HUES6 (cell line): ENCODE measurements at regions not wholly inside any gene's neighbourhood (a gene's known extent, or its start where the extent isn't known, plus 50 kb on each side); places are given as distances from the start of the nearest gene placed in this dataset.
"Not testable (repeated sequence)": the region's sequence is repeated elsewhere in the genome, so short reads cannot be mapped to it uniquely, and the experiment has no call there.

Source experiments
- H3K27ac ChIP-seq: 2 replicates; pipeline ENCODE4 v1.7.0; 2013; ENCODE audit warnings: low read depth, mild to moderate bottlenecking, low read length, inconsistent platforms
- H3K27me3 ChIP-seq: 2 replicates; pipeline ENCODE4 v1.6.1; 2013; ENCODE audit warnings: low read length; ENCODE audit not compliant: control insufficient read depth, insufficient read depth
- H3K36me3 ChIP-seq: 2 replicates; pipeline ENCODE4 v1.6.1; 2013; ENCODE audit warnings: low read length; ENCODE audit not compliant: control insufficient read depth, insufficient read depth
- H3K4me1 ChIP-seq: 2 replicates; pipeline ENCODE4 v1.6.1; 2013; ENCODE audit warnings: low read length; ENCODE audit not compliant: control insufficient read depth, insufficient read depth
- H3K4me3 ChIP-seq: 2 replicates; pipeline ENCODE4 v1.5.1; 2013; ENCODE audit warnings: low read depth, low read length
- H3K9ac ChIP-seq: one replicate; pipeline ENCODE4 v1.6.1; 2013; ENCODE audit warnings: mild to moderate bottlenecking, low read length
- H3K9me3 ChIP-seq: 2 replicates; pipeline ENCODE4 v1.6.1; 2013; ENCODE audit warnings: low read depth, low read length; ENCODE audit not compliant: control insufficient read depth, insufficient read depth

GRCh38 chr10:9547936-9548904 is 1469.5 kb upstream of the CELF2 start:
- Histone ChIP-seq H3K9ac (no peak overlapping the region), H3K9me3 (peaks cover 7% of the 10 kb centered on the region)

GRCh38 chr10:9550810-9551209 is 1466.9 kb upstream of the CELF2 start:
- H3K9me3 ChIP-seq: peaks cover 5% of the 10 kb centered on the region

More at GRCh38 chr10:9547936-9548904, 1469.5 kb upstream of the CELF2 start:
- Histone ChIP-seq H3K27ac (no peak overlapping the region), H3K4me1 (peaks cover 21% of the 10 kb centered on the region), H3K4me3 (no peak overlapping the region), H3K36me3 (no peaks in the 10 kb centered on the region), H3K27me3 (no peaks in the 10 kb centered on the region)

GRCh38 chr10:9554321-9554720 is 1463.4 kb upstream of the CELF2 start:
- no peak overlapping the region for H3K4me3 ChIP-seq
- no peak overlapping the region for H3K27ac ChIP-seq
- H3K4me1 ChIP-seq: no peaks in the 10 kb centered on the region
- peaks cover 5% of the 10 kb centered on the region for H3K9me3 ChIP-seq
- H3K36me3 ChIP-seq: no peaks in the 10 kb centered on the region
- no peaks in the 10 kb centered on the region for H3K27me3 ChIP-seq
- no peak overlapping the region for H3K9ac ChIP-seq

More at GRCh38 chr10:9550810-9551209, 1466.9 kb upstream of the CELF2 start:
- Histone ChIP-seq H3K36me3 (no peaks in the 10 kb centered on the region), H3K27ac (no peak overlapping the region), H3K4me3 (no peak overlapping the region), H3K9ac (no peak overlapping the region), H3K27me3 (no peaks in the 10 kb centered on the region), H3K4me1 (peaks cover 6% of the 10 kb centered on the region; the same call in 1 of the 2 replicates)

GRCh38 chr10:9560976-9561375 is 1456.7 kb upstream of the CELF2 start:
- Histone ChIP-seq H3K4me1 (peaks cover 9% of the 10 kb centered on the region), H3K27ac (no peak overlapping the region), H3K9ac (no peak overlapping the region), H3K36me3 (no peaks in the 10 kb centered on the region), H3K9me3 (no peaks in the 10 kb centered on the region), H3K4me3 (no peak overlapping the region), H3K27me3 (no peaks in the 10 kb centered on the region)

GRCh38 chr10:9561821-9562505 is 1455.7 kb upstream of the CELF2 start:
- Histone ChIP-seq H3K9ac (no peak overlapping the region), H3K9me3 (no peaks in the 10 kb centered on the region), H3K4me1 (peaks cover 9% of the 10 kb centered on the region), H3K27me3 (no peaks in the 10 kb centered on the region), H3K27ac (no peak overlapping the region), H3K36me3 (no peaks in the 10 kb centered on the region), H3K4me3 (no peak overlapping the region)

GRCh38 chr10:9577746-9578145 is 1439.9 kb upstream of the CELF2 start:
- no peaks in the 10 kb centered on the region for H3K27me3 ChIP-seq

GRCh38 chr10:9579110-9579705 is 1438.5 kb upstream of the CELF2 start:
- Histone ChIP-seq H3K27me3 (no peaks in the 10 kb centered on the region), H3K27ac (no peak overlapping the region), H3K9me3 (no peaks in the 10 kb centered on the region), H3K36me3 (no peaks in the 10 kb centered on the region), H3K4me3 (no peak overlapping the region), H3K4me1 (no peaks in the 10 kb centered on the region), H3K9ac (no peak overlapping the region)

More at GRCh38 chr10:9577746-9578145, 1439.9 kb upstream of the CELF2 start:
- H3K4me1 ChIP-seq: no peaks in the 10 kb centered on the region
- H3K9ac ChIP-seq: no peak overlapping the region
- H3K4me3 ChIP-seq: no peak overlapping the region
- H3K9me3 ChIP-seq: no peaks in the 10 kb centered on the region
- H3K27ac ChIP-seq: no peak overlapping the region
- H3K36me3 ChIP-seq: no peaks in the 10 kb centered on the region

- H3K9ac ChIP-seq, H3K27me3 ChIP-seq, H3K36me3 ChIP-seq, H3K4me3 ChIP-seq, H3K9me3 ChIP-seq, H3K4me1 ChIP-seq, H3K27ac ChIP-seq: not testable (repeated sequence)
Observed at GRCh38 chr10:9582803-9583202, 1434.9 kb upstream of the CELF2 start.

- H3K9me3 ChIP-seq: no peaks in the 10 kb centered on the region
- H3K9ac ChIP-seq: no peak overlapping the region
- no peak overlapping the region for H3K4me3 ChIP-seq
- no peaks in the 10 kb centered on the region for H3K4me1 ChIP-seq
- no peaks in the 10 kb centered on the region for H3K36me3 ChIP-seq
- H3K27ac ChIP-seq: no peak overlapping the region
- no peaks in the 10 kb centered on the region for H3K27me3 ChIP-seq
Observed at GRCh38 chr10:9596368-9596920, 1421.2 kb upstream of the CELF2 start.

GRCh38 chr10:9602998-9603397 is 1414.7 kb upstream of the CELF2 start:
- Histone ChIP-seq H3K9ac (no peak overlapping the region), H3K4me3 (no peak overlapping the region), H3K27me3 (no peaks in the 10 kb centered on the region), H3K4me1 (peaks cover 7% of the 10 kb centered on the region), H3K27ac (no peak overlapping the region), H3K9me3 (no peaks in the 10 kb centered on the region), H3K36me3 (no peaks in the 10 kb centered on the region)
